ENCODE measurements at regions not wholly inside any gene's neighbourhood (a gene's known extent, or its start where the extent isn't known, plus 50 kb on each side); places are given as distances from the start of the nearest gene placed in this dataset.
"Not testable (repeated sequence)": the region's sequence is repeated elsewhere in the genome, so short reads cannot be mapped to it uniquely, and the experiment has no call there.

GRCh38 chr1:101174298-101174697 lies 62.5 kb upstream of the S1PR1 start:
- TF ChIP-seq HIC1 (tag by site-specific recombination; IDR thresholded peaks at IDR 0.05); PRDM6 (tag by site-specific recombination; IDR thresholded peaks at IDR 0.05); KLF8 (tag by site-specific recombination; IDR thresholded peaks at IDR 0.05); ZNF26 (tag by site-specific recombination; IDR thresholded peaks at IDR 0.05); ZNF274 (IDR thresholded peaks at IDR 0.05; ENCODE audit: low read length); ZNF274 (tag by site-specific recombination; IDR thresholded peaks at IDR 0.05; ENCODE audit: borderline replicate concordance); ZNF302 (tag by site-specific recombination; IDR thresholded peaks at IDR 0.05; ENCODE audit: low read depth); GLI4 (tag by site-specific recombination; IDR thresholded peaks at IDR 0.05); PRDM10 (tag by site-specific recombination; IDR thresholded peaks at IDR 0.05); ZNF768 (tag by site-specific recombination; IDR thresholded peaks at IDR 0.05): not testable (repeated sequence)
- TF ChIP-seq, protein P1, sequence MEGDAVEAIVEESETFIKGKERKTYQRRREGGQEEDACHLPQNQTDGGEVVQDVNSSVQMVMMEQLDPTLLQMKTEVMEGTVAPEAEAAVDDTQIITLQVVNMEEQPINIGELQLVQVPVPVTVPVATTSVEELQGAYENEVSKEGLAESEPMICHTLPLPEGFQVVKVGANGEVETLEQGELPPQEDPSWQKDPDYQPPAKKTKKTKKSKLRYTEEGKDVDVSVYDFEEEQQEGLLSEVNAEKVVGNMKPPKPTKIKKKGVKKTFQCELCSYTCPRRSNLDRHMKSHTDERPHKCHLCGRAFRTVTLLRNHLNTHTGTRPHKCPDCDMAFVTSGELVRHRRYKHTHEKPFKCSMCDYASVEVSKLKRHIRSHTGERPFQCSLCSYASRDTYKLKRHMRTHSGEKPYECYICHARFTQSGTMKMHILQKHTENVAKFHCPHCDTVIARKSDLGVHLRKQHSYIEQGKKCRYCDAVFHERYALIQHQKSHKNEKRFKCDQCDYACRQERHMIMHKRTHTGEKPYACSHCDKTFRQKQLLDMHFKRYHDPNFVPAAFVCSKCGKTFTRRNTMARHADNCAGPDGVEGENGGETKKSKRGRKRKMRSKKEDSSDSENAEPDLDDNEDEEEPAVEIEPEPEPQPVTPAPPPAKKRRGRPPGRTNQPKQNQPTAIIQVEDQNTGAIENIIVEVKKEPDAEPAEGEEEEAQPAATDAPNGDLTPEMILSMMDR (tag by site-specific recombination; IDR thresholded peaks at IDR 0.05) = not testable (repeated sequence)

Data from HEK293 (cell line).